GM10248 (cell line): ENCODE measurements at regions not wholly inside any gene's neighbourhood (a gene's known extent, or its start where the extent isn't known, plus 50 kb on each side); places are given as distances from the start of the nearest gene placed in this dataset.

ENCODE experiments used
- CTCF ChIA-PET: fragments of 300-600 bp; sonication (Branson Sonifier 250); formaldehyde crosslinking; extraction: SDS; loops from one replicate; lab custom pipeline; 2021; ENCODE audit warnings: antibody characterized with exemption; lab: Yijun Ruan, JAX
- POLR2A ChIA-PET: fragments of 350-650 bp; sonication (Branson Sonifier 250); formaldehyde crosslinking; extraction: SDS; loops from one replicate; lab custom pipeline; 2020; ENCODE audit warnings: antibody characterized with exemption; lab: Yijun Ruan, JAX
- DNase-seq: peaks from one replicate; pipeline ENCODE4 v3.0.0; 2012; ENCODE audit errors: extremely low spot score
- TF ChIP-seq, protein P1 (sequence below): IDR thresholded peaks from 2 replicates; pipeline ENCODE4 v1.5.1; 2012; ENCODE audit warnings: mild to moderate bottlenecking, low read depth; ENCODE audit errors: extremely low read depth, missing control alignments, control extremely low read depth

DNA sequence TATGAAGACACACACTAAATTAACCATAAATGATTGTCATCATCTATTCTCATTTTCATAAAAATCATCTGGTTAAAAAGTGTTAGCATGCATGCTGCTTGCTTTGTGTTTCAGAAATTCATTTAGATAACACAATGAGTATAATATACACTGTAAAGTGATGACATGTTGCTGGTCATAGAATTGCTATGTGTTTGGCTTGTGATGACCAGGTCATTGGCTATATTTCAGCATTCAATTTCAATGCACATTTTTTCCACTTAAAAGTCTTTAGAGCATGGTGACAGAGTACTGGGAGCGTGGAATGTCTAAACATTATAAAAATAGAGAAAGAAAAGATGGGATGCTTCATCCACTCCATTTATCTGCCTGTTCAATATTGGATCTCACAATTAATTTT, 1291.1 kb upstream of the MAP3K7 start:
- ChIA-PET CTCF (no interaction called here), POLR2A (no interaction called here)
- DNase-seq: no peak
- TF ChIP-seq, protein P1, sequence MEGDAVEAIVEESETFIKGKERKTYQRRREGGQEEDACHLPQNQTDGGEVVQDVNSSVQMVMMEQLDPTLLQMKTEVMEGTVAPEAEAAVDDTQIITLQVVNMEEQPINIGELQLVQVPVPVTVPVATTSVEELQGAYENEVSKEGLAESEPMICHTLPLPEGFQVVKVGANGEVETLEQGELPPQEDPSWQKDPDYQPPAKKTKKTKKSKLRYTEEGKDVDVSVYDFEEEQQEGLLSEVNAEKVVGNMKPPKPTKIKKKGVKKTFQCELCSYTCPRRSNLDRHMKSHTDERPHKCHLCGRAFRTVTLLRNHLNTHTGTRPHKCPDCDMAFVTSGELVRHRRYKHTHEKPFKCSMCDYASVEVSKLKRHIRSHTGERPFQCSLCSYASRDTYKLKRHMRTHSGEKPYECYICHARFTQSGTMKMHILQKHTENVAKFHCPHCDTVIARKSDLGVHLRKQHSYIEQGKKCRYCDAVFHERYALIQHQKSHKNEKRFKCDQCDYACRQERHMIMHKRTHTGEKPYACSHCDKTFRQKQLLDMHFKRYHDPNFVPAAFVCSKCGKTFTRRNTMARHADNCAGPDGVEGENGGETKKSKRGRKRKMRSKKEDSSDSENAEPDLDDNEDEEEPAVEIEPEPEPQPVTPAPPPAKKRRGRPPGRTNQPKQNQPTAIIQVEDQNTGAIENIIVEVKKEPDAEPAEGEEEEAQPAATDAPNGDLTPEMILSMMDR: no peak

GRCh38 chr6:91874971-91875370, 1288.1 kb upstream of the MAP3K7 start:
- TF ChIP-seq, protein P1: no peak
- DNase-seq: no peak
- ChIA-PET POLR2A (no interaction called here), CTCF (interaction anchor here (1.3 kb wide), 1 partner anchor 17 kb away, joined by 3 read pairs; no protein-coding TSS in a partner anchor)

GRCh38 chr6:91868539-91869202, 1281.8 kb upstream of the MAP3K7 start:
- TF ChIP-seq, protein P1: no peak
- DNase-seq: no peak
- POLR2A ChIA-PET: no interaction called here
- CTCF ChIA-PET: interaction anchor here (1.4 kb wide), 1 partner anchor 15 kb away, joined by 4 read pairs; no protein-coding TSS in a partner anchor

- TF ChIP-seq, protein P1: no peak
- POLR2A ChIA-PET: no interaction called here
- DNase-seq: no peak
Measured at GRCh38 chr6:91865889-91866288, 1279.0 kb upstream of the MAP3K7 start.

DNA sequence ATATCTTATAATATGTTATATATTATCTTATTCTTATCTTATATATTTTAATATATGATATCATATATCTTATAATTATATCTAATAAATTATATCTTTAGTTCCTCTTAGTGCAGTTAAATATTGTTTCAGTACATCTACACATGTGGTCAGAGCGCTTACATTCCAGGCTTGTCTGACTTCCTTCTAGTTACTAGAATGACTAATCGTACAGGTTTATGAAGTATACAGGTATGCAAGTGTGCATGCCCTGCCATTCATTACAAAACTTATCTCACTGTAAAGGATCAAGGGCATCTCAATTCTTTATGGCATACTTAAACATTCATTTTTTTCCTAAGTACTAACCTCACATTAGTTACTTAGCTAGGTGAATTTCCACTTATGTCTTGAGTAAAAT, 1278.0 kb upstream of the MAP3K7 start:
- TF ChIP-seq, protein P1: no peak
- DNase-seq: no peak
- CTCF ChIA-PET: interaction anchor here (0.7 to 1.2 kb wide), 2 partner anchors 12 to 535 kb away, joined by 3 read pairs; no protein-coding TSS in a partner anchor
- POLR2A ChIA-PET: no interaction called here

More at GRCh38 chr6:91865889-91866288, 1279.0 kb upstream of the MAP3K7 start:
- CTCF ChIA-PET: interaction anchor here (1.2 kb wide), 1 partner anchor 536 kb away, joined by 3 read pairs; no protein-coding TSS in a partner anchor

- CTCF ChIA-PET: no interaction called here
Measured at GRCh38 chr6:91860541-91861335, 1273.9 kb upstream of the MAP3K7 start.

More at GRCh38 chr6:91860541-91861335, 1273.9 kb upstream of the MAP3K7 start:
- DNase-seq: no peak
- POLR2A ChIA-PET: no interaction called here
- TF ChIP-seq, protein P1: no peak
